ENCODE measurements at regions not wholly inside any gene's neighbourhood (a gene's known extent, or its start where the extent isn't known, plus 50 kb on each side); places are given as distances from the start of the nearest gene placed in this dataset.
"Not testable (repeated sequence)": the region's sequence is repeated elsewhere in the genome, so short reads cannot be mapped to it uniquely, and the experiment has no call there.

- DNase-seq: no peak
Observed at GRCh38 chr2:228956701-228957474, 314.2 kb downstream of the PID1 start.

DNA sequence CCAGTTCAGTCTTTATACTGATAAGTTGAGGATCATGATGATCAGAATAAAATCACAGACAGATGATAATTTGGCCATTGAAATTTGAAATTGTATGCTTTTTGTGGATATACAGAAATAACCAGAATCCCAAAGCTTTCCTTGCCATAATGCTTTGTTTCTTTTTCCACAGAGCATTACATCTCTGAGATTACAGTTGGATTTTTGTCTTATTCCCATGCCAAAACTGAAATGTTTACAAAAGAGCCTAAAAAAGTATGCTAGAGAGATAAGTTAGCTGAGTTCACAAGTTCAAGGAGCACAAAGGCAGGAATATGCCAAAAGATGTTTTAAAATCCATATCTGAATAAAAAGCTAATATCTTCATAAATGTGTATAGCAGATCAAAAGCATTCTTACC is 321.3 kb downstream of the PID1 start:
- no peak for DNase-seq

- DNase-seq: no peak
Observed at GRCh38 chr2:228945710-228946109, 325.4 kb downstream of the PID1 start.

DNA sequence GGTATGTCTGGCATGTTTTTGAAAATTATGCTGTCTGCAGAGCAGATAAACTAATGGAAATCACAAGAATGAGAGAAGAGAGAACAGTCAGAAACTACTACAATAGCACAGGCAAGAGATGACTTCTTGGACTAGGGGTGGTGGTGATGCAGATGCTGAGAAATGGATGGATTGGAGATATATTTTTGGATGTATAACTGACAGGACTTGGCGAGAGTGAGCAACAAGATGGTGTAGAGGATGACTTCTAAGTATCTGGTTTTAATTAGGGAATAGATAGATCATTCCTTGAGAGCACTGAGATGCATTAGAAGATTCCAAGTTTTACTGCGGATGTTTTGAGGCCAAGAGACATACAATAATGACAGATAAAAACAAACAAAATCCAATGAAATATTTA is 328.2 kb downstream of the PID1 start:
- DNase-seq: no peak

DNA sequence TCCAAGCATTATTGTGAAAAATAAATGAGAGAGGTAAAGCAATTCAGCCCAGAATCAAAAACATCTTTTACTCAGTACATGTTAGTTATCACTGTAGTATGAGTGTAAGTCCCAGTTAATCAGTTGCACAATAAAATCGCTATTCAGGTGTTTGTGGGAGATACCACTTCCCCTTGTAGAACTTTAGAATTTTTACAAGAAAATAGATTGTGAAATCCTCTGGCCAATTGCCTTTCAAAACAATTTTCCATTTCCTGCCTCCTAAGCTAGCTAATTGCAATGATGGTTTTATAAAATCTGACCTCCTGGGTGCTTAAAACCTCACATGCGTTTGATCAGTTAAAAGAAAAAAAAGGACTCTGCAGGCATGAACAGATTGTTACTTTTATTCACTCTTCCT is 332.5 kb downstream of the PID1 start:
- DNase-seq: no peak

DNA sequence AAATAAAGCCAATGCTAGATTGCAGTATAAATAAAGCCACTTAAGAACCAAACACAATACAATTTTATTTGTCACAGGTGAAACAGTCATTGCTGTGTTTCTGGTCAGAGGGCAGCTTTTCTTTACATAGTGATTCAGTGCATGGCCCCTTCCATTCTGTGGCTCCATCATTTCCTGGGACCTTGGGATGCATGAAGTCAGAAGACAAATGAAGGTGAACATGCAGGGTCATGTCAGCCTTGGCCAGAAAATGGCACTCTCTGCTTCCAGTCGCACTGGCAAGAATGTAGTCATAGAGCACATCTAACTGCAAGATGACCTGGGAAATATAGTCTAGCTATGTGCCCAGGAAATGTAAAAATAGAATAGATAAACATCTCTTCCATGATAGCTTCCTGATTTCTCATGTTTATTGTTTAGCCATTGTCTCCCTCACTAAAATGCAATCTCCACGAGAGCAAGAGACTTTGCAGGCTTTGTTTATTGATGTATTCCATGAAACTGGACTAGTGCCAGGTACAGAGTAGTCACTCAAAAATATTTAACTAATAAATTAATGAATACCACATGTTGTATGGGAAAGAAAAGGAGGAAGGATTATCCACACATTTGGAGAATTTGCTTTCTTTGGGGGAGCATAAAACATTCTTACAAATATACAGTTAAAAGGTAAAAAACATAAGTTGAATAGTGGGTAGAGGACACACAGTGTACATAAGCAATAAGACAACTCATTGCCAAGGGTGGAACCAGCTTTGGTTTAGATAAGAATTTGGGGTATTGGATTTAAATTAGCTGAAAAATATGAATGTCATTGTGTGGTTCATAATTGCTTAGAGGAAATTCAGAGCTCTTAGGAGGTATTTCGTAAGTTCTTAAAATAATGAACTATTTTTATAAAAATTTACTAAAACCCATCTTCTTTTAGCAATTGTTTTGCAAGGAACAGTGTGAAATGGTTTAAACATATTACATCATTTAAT is 343.8 kb downstream of the PID1 start:
- DNase-seq: no peak

DNA sequence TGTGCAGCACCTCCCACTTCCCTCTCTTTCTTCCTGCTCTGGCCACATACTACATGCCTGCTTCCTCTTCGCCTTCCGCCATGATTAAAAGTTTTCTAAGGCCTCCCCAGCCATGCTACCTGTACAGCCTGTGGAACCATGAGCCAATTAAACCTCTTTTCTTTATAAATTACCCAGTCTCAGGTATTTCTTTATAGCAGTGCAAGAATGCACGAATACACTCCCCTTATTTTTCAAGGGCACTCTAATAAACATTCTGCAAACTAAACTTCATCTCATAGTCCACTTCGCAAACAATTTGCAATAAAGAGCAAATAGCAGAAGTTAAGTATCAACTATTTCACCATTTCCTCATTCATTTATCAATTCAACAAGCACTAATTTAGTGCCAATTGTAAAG is 351.3 kb downstream of the PID1 start:
- DNase-seq: no peak

GRCh38 chr2:228917220-228917619 is 353.9 kb downstream of the PID1 start:
- no peak for DNase-seq

DNA sequence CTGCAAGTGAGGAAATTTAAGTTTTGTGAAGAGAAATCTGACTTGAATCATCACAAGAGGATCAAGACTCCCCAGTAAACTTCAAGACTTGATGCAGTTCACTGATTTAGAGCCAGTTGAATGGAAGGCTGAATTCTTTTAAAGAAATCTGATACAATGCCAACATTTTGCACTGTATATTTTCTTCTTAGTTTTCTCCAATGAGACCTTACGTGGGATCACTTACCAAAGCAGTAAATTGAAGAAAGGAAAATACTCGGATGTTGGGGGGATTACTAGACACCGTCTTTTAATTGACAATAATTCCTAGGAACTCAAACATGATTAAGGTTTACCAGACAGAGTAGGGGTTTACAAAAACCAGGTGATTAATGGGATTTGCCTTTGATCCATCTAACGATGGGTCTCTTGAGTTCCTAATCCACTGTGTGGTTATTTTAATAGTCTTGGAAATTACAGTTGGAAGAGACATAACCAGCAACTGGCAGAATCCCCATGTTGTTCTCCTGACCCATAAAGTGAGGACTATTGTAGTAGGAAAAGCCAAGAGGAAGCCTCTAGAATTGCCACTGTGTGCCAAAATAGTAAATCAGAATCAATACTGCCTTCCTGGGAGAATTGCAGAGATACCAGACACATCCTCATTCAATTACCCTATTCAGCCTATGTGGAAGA is 354.5 kb downstream of the PID1 start:
- no peak for DNase-seq

- no peak for DNase-seq
Observed at GRCh38 chr2:228913176-228913575, 357.9 kb downstream of the PID1 start.

DNA sequence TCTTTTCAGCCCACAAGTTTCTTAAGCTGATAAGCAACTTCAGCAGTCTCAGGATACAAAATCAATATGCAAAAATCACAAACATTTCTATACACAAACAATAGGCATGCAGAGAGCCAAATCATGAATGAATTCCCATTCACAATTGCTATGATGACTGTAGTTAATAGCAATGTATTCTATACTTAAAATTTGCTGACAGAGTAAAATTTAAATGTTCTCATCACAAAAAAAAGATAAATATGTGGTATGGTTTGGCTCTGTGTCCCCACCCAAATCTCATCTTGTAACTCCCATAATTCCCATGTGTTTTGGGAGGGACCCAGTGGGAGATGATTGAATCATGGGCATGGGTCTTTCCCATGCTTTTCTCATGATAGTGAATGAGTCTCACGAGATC is 360.2 kb downstream of the PID1 start:
- DNase-seq: not testable (repeated sequence)

DNA sequence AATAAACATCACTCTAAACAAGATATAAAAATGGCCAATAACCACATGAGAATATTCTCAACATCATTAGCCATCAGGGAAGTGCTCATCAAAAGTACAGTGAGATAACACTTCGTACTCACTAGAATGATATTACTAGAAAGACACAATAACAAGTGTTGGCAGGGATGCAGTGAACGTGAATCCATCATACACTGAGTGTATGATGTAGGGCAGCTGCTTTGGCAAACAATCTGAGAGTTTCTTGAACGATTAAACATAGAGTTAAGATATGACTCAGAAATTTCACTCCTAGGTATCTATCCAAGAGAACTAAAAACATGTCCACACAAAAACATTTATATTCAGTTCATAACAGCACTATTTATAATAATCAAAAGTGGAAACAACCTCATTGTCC is 368.9 kb downstream of the PID1 start:
- no peak for DNase-seq

DNA sequence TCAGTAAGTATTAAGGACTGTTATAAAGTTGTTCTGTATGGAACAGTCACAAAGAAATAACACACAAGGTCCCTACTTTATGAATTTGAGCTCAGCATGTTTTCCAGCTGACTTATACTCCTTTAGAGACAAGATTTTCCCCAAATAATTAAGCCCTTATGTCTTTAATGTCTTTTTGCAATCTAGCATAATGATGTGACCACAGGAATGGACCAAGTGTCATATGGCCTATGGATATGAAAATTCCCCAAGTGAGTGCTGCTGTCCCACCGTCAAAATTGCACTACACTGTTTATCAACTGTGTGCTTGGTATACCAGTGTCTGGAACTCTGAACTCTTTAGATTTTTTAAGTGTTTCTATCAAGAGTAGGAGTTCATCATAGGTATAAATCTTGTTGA is 369.6 kb downstream of the PID1 start:
- no peak for DNase-seq

GRCh38 chr2:228878138-228878537 is 392.9 kb downstream of the PID1 start:
- no peak for DNase-seq

DNA sequence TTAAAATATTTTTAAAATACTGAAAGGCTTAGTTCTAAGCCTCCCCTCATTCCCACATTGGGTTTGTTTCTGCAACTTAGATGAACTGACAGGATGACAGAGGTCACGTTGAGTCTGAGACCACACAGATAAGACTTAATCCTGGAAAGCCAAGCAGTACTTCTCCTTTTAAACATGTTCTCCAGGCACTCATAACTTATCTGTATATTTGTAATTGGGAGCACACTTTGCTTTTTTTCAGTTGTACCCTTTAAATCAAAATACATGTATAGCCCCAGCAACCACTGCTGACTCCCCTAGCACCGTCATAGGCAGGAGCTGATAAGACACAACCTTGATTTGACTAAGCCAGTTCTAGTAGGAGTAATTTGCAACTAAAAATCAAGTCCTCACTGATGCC is 394.8 kb downstream of the PID1 start:
- DNase-seq: no peak

- no peak for DNase-seq
Observed at GRCh38 chr2:228875152-228875900, 395.8 kb downstream of the PID1 start.

DNA sequence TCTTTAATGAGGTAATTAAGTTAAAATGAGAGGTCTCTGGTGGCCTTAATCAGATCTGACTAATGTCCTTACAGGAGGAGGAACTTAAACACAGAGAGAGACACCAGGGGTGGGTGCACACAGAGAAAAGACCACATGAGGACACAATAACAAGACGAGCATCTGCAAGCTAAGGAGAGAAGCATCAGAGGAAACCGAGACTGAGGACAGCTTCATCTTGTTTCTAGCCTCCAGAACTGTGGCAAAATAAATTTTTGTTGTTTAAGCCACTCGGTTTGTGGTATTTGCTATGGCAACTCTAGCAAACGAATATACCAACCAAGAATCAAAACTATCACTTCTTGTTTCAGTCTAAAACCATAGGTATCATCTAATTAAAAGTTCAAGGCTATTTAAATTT is 400.1 kb downstream of the PID1 start:
- no peak for DNase-seq

GRCh38 chr2:228869636-228870264 is 401.3 kb downstream of the PID1 start:
- DNase-seq: no peak

DNA sequence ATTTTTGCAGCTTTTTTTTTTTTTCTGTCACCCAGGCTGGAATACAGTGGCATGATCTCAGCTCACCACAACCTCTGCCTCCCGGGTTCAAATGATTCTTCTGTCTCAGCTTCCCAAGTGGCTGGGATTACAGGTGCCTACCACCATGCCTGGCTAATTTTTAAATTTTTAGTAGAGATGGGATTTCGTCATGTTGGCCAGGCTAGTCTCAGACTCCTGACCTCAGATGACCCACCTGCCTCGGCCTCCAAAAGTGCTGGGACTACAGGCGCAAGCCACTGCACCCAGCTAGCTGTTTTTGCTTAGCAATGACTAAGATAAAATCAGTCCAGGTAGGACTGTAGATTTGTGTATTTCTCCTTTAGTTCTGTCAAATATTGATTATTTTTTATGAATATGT is 403.7 kb downstream of the PID1 start:
- DNase-seq: no peak

GRCh38 chr2:228866781-228867180 is 404.3 kb downstream of the PID1 start:
- no peak for DNase-seq

GRCh38 chr2:228866044-228866443 is 405.0 kb downstream of the PID1 start:
- no peak for DNase-seq

GRCh38 chr2:228864131-228864530 is 407.0 kb downstream of the PID1 start:
- no peak for DNase-seq

All from NCI-H446 (cell line).